Smooth muscle cell (in vitro differentiated cells): ENCODE measurements at regions not wholly inside any gene's neighbourhood (a gene's known extent, or its start where the extent isn't known, plus 50 kb on each side); places are given as distances from the start of the nearest gene placed in this dataset.
"Not testable (repeated sequence)": the region's sequence is repeated elsewhere in the genome, so short reads cannot be mapped to it uniquely, and the experiment has no call there.

Experiments
- DNase-seq: peaks from one replicate; lab custom pipeline; 2025; ENCODE audit not compliant: unreplicated experiment; lab: John Stamatoyannopoulos, UW
- H2AFZ ChIP-seq: fragments of 200-600 bp; sonication (generic); 2 replicates; pipeline ENCODE4 v1.6.0; 2016; ENCODE audit warnings: antibody characterized with exemption, low read depth, mild to moderate bottlenecking
- H3F3A ChIP-seq: fragments of 200-600 bp; sonication (generic); 2 replicates; pipeline ENCODE4 v1.6.0; 2017; ENCODE audit warnings: antibody characterized with exemption, low read depth
- H3K27ac ChIP-seq: fragments of 200-600 bp; sonication (generic); 2 replicates; pipeline ENCODE4 v1.5.1; 2016; ENCODE audit warnings: low read depth, mild to moderate bottlenecking
- H3K27me3 ChIP-seq: fragments of 200-600 bp; sonication (generic); 2 replicates; pipeline ENCODE4 v1.6.1; 2016; ENCODE audit warnings: low read depth, mild to moderate bottlenecking
- H3K36me3 ChIP-seq: fragments of 200-600 bp; sonication (generic); 2 replicates; pipeline ENCODE4 v1.5.1; 2016; ENCODE audit warnings: low read depth
- H3K4me1 ChIP-seq: fragments of 200-600 bp; sonication (generic); 2 replicates; pipeline ENCODE4 v1.5.1; 2016; ENCODE audit warnings: low read depth
- H3K4me2 ChIP-seq: fragments of 200-600 bp; sonication (generic); 2 replicates; pipeline ENCODE4 v1.6.0; 2016; ENCODE audit warnings: mild to moderate bottlenecking
- H3K4me3 ChIP-seq: fragments of 200-600 bp; sonication (generic); 2 replicates; pipeline ENCODE4 v1.5.1; 2016; ENCODE audit warnings: mild to moderate bottlenecking
- H3K79me2 ChIP-seq: fragments of 200-600 bp; sonication (generic); 2 replicates; pipeline ENCODE4 v1.6.0; 2016; ENCODE audit warnings: low read depth, mild to moderate bottlenecking
- H3K9ac ChIP-seq: fragments of 200-600 bp; sonication (generic); 2 replicates; pipeline ENCODE4 v1.6.0; 2016; ENCODE audit warnings: low read depth
- H3K9me3 ChIP-seq: fragments of 200-600 bp; sonication (generic); replicated peaks from 2 replicates; pipeline ENCODE4 v1.5.1; 2016; ENCODE audit warnings: low read depth
- H4K20me1 ChIP-seq: fragments of 200-600 bp; sonication (generic); 2 replicates; pipeline ENCODE4 v1.6.0; 2016; ENCODE audit warnings: low read depth
- WGBS: methylation state at CpG from one replicate; pipeline ENCODE4 v1.1.7; 2016; ENCODE audit warnings: low lambda C conversion rate; 5-methylcytosine and 5-hydroxymethylcytosine counted together
- TF ChIP-seq, protein P1 (sequence below): fragments of 200-600 bp; sonication (generic); IDR thresholded peaks from 2 replicates; pipeline ENCODE4 v1.5.1; 2017; ENCODE audit warnings: borderline replicate concordance, mild to moderate bottlenecking, antibody characterized with exemption; ENCODE audit not compliant: insufficient read depth, poor library complexity, severe bottlenecking

DNA sequence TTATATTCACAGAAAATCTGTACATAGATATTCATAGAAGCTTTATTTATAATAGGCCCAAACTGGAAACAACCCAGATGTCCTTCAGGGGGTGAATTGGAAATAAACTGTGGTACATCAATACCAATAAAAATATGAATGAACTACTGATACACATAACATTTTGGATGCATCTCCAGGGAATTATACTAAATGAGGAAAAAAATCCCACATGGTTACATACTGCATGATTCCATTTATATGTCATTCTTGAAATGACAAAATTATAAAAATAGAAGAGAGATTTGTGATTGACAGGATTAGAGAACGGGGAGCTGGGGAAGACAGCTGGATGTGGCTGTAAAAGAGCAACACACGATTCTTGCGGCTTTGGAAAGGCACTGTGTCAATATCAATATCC lies 435.0 kb downstream of the TMEM182 start:
- TF ChIP-seq, protein P1, sequence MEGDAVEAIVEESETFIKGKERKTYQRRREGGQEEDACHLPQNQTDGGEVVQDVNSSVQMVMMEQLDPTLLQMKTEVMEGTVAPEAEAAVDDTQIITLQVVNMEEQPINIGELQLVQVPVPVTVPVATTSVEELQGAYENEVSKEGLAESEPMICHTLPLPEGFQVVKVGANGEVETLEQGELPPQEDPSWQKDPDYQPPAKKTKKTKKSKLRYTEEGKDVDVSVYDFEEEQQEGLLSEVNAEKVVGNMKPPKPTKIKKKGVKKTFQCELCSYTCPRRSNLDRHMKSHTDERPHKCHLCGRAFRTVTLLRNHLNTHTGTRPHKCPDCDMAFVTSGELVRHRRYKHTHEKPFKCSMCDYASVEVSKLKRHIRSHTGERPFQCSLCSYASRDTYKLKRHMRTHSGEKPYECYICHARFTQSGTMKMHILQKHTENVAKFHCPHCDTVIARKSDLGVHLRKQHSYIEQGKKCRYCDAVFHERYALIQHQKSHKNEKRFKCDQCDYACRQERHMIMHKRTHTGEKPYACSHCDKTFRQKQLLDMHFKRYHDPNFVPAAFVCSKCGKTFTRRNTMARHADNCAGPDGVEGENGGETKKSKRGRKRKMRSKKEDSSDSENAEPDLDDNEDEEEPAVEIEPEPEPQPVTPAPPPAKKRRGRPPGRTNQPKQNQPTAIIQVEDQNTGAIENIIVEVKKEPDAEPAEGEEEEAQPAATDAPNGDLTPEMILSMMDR = no peak
- H3K4me3 ChIP-seq = no peak overlapping the region
- WGBS = 70% methylated on average over 3 of the region's 3 CpGs

DNA sequence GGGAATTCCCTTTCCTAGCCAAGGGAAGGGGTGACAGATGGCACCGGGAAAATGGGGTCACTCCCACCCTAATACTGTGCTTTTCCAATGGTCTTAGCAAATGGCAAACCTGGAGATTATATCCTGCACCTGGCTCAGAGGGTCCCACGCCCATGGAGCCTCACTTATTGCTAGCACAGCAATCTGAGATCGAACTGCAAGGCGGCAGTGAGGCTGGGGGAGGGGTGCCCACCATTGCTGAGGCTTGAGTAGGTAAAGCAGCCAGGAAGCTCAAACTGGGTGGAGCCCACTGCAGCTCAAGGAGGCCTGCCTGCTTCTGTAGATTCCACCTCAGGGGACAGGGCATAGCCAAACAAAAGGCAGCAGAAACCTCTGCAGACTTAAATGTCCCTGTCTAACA lies 438.9 kb downstream of the TMEM182 start:
- H4K20me1 ChIP-seq, H3K27me3 ChIP-seq, H3K36me3 ChIP-seq, H3K4me2 ChIP-seq, H2AFZ ChIP-seq, H3K79me2 ChIP-seq, H3K4me1 ChIP-seq, H3F3A ChIP-seq, DNase-seq, H3K9ac ChIP-seq, H3K4me3 ChIP-seq, H3K9me3 ChIP-seq, H3K27ac ChIP-seq: not testable (repeated sequence)
- WGBS = 71% methylated on average over 4 of the region's 4 CpGs

More for the DNA sequence above, 435.0 kb downstream of the TMEM182 start:
- H3K9me3 ChIP-seq = peaks cover 5% of the 10 kb centered on the region
- H3K4me2 ChIP-seq = no peak overlapping the region
- no peaks in the 10 kb centered on the region for H3K27me3 ChIP-seq
- H3K79me2 ChIP-seq = no peaks in the 10 kb centered on the region
- DNase-seq = no peak
- no peaks in the 10 kb centered on the region for H3F3A ChIP-seq
- H4K20me1 ChIP-seq = no peaks in the 10 kb centered on the region
- H3K4me1 ChIP-seq = no peaks in the 10 kb centered on the region
- no peak overlapping the region for H2AFZ ChIP-seq
- no peak overlapping the region for H3K27ac ChIP-seq
- no peaks in the 10 kb centered on the region for H3K36me3 ChIP-seq
- H3K9ac ChIP-seq = no peak overlapping the region

DNA sequence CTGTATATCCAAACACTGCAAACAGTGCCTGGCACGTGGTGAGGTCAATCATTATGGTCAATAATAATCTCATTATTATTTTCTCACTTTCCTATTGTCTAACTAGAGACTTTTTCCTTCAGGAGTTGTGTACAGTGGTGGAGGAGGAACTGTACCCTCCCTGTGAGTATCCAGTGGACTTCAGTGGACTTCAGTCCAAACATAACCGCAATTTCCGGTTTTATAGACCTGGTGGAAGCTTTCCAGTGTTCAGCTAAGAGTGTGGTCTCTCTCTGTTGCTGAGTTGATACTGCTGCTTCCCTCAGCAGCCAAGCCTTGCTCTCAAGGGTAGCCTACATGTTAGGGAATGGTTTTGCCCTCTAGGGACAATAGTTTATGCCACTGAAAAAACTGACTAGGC lies 447.1 kb downstream of the TMEM182 start:
- WGBS = 61% methylated on average over 3 of the region's 3 CpGs
- H3K4me1 ChIP-seq = no peaks in the 10 kb centered on the region
- H3K27me3 ChIP-seq = no peaks in the 10 kb centered on the region
- H3K4me2 ChIP-seq = no peak overlapping the region
- no peaks in the 10 kb centered on the region for H3K9me3 ChIP-seq
- H4K20me1 ChIP-seq = no peaks in the 10 kb centered on the region
- H3K79me2 ChIP-seq = no peaks in the 10 kb centered on the region
- TF ChIP-seq, protein P1 = no peak
- H3F3A ChIP-seq = no peaks in the 10 kb centered on the region
- no peaks in the 10 kb centered on the region for H3K36me3 ChIP-seq
- DNase-seq = no peak
- H3K27ac ChIP-seq = no peak overlapping the region
- H2AFZ ChIP-seq = no peak overlapping the region
- H3K4me3 ChIP-seq = no peak overlapping the region
- no peak overlapping the region for H3K9ac ChIP-seq

DNA sequence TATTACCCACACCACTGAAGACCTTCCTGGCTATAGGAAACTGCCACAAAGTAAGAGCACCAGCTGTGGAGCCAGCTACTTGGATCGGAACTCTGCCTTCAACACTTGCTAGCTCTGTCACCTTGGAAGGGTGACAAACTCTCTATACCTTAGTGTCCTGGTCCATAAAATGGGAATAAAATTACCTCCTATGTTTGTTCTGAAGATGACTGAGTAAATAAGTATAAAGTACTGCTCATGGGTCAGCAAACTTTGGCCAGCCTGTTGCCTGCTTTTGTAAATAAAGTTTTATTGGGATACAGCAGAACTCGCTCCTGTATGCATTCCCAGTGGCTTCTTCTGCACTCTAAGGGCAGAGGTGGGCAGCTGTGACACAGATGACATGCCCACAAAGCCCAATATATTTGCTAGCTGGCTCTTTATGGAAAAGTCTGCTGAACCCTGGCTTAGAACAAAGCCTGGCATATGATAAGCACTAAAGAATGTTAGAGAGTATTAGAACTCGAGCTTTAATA lies 451.3 kb downstream of the TMEM182 start:
- Histone ChIP-seq H3K4me1 (no peaks in the 10 kb centered on the region), H2AFZ (no peak overlapping the region), H3K79me2 (no peaks in the 10 kb centered on the region), H3K9me3 (no peaks in the 10 kb centered on the region), H3K9ac (no peak overlapping the region), H3K36me3 (no peaks in the 10 kb centered on the region), H3F3A (no peaks in the 10 kb centered on the region), H3K4me3 (no peak overlapping the region), H3K27ac (no peak overlapping the region), H3K4me2 (no peak overlapping the region), H4K20me1 (no peaks in the 10 kb centered on the region), H3K27me3 (no peaks in the 10 kb centered on the region)
- WGBS = 78% methylated on average over 3 of the region's 3 CpGs
- DNase-seq = no peak
- TF ChIP-seq, protein P1 = no peak
